Activated naive CD4-positive, alpha-beta T cell (primary cell): ENCODE measurements at regions not wholly inside any gene's neighbourhood (a gene's known extent, or its start where the extent isn't known, plus 50 kb on each side); places are given as distances from the start of the nearest gene placed in this dataset.

Experiments
- DNase-seq, 4 experiments: peaks; one replicate each; lab custom pipeline; 2025; lab: John Stamatoyannopoulos, UW

DNA sequence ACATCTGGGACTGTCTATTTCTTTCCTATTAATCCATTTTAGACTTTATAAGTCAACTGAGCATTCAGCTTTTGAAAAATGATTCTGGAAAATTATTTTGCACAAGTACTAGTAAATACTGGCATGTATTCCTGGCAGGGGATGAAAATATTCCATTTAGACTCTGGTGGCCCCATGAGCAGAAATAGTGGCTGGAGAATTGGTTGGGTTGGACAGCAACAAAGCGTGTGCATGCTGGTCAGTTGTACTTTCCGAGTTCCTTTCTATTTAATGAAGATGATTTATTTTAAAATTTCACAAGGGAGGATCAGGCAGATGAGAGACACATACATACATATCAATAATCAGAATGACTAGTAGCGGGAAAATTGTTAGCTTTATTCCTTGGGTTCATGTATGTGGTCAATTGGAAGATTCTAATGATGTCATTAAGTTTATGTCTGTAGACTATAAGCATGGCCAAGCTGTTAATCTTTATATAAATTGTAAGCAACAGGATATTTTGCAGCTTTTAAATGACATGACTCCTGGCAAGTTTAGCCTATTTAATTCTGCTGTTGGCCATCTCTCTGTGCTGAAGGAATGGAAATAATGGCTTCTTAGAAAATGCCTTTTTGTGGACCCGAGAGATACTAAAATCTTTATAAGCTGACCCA, 541.6 kb downstream of the SLC4A3 start:
- DNase-seq, result no peak

DNA sequence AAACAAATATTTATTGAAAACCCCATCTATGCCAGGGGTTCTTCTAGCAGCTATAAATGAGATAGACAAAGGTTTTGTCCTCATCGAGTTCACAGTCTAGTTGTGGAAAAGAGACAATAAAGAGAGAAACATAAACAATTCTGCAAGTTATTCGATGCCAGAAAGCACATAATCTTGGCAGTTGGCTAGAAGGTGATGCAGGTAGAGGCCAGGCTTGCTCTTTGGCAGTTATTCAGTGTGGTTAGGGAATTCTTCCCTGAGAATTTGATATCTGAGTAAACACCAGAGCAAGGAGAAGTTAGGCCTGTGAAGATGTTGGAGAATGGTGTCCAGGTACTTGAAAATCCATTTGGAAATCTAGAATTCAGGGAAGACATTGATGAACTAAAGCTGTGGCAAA, 547.4 kb downstream of the SLC4A3 start:
- no peak for DNase-seq

DNA sequence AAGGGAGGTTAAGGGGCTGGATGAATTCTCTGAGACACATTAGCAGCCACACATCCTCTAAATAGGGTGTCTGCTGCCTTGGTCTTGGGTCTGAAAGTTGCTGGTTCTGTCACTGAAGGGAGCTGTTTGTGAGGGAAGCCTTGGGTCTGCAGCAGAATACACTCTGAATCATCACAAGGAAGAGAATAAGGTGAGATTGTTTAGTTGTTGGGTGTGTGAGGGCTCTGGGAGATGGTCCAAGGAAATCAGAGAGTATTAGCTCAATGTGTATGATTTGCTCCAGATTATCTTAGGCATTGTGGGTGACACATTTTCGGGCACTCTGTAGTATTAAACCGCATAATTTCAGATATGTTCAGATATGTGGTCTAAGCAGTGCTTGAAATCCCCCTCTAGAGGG, 548.5 kb downstream of the SLC4A3 start:
- no peak for DNase-seq

DNA sequence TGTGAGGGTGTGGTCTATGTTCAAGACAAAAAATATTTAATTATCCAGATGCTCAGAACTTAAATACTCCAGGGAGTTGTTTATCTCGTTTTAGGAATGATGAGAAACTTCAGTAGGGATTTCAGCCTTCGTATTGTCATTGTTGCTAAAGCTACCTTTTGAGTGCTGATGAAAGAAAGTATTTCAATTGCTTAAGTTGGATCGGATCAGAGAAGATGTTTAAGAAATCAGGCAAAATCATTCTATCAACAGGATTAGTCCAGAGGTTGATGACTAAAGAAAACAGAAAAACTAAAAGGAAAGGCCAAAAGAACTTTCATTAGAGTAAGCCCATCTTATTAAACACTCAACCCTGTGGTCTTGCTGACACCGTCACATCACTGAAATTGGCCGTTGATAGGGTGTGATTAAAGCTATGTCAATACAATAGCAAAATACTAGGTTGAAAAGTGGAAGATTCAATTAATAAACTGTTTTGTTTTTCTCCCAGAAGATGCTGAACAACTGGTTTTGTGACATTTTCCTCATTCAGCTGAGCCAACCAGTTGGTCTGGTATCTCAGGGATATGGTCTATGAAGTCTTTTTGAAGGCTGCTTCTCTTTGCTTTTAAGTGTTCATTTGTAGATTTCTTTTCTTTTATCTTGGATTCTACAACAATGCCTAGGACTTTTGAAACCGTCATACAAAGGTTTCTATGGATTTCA, 551.7 kb downstream of the SLC4A3 start:
- no peak for DNase-seq

DNA sequence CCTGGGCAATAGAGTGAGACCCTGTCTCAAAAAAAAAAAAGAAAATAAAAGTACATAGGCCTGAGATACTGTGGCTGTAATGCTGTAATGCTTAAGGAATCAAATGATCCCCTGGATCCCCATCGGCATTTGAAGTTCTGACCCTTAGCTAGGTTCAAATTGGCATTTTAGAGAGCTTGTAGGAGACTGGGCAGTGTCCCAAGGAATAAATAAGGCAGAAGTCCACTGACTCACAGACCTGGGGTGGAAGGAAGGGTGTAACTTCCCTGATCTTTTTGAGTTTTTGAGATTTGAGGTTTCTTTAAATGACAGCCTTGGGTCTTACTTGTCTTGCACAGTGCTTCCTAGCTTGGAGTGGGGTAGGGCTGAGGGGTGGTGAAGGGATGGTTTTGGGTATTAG, 553.7 kb downstream of the SLC4A3 start:
- no peak for DNase-seq

DNA sequence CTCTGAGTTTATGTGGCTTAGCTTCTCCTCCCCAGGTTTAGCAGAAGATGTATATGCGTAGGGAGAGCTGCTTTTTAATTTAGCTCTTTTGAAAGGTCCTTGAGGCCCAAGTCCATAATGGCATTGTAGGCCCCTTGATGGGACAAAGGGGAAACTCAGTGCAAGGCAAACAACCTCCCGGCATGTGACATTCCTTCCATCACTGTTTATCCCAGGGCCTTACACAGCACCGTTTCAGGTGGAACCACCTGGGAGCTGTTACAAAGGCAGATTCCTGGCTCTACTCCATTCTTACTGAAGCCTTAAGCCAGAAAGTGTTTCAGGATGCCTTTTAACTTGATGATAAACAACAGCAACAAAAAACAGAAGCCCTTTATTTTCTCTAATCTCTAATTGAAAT, 555.4 kb downstream of the SLC4A3 start:
- no peak for DNase-seq

DNA sequence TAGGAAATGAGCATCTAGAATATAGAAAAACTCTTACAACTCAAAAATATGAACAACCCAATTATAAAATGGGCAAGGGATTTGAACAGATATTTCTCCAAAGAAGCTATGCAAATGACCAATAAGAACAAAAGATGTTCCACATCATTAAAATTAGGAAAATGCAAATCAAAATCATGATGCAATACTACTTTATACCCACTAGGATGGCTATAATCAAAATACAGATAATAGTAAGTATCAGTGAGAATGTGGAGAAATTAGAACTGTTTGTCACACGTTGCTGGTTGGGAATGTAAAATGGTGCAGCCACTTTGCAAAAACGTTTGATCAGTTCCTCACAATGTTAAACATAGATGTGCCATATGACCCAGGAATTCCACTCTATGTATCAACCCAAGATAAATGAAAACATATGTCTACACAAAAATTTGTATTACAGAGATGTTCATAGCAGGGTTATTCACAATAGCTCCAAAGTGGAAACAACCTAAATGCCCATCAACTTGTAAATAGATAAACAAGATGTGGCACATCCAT, 558.4 kb downstream of the SLC4A3 start:
- DNase-seq, result no peak

DNA sequence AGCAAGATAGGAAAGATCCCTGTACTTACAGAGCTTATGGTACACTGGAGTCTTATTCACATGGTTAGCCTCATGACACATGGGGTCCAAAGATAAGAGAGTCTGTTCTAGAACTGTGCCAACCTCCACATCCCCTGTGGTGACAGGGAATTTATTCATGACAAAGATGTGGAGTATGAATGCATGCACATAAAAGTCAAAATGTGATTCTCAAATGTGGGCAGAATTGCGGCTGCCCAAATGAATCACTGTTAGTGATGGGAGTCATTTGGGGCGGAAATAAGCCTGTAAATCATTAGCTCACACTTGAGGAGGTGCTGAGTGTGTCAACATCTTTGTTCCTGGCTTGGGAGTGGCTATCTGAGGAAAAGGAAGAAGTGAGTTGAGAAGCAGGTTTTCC, 560.6 kb downstream of the SLC4A3 start:
- no peak for DNase-seq

DNA sequence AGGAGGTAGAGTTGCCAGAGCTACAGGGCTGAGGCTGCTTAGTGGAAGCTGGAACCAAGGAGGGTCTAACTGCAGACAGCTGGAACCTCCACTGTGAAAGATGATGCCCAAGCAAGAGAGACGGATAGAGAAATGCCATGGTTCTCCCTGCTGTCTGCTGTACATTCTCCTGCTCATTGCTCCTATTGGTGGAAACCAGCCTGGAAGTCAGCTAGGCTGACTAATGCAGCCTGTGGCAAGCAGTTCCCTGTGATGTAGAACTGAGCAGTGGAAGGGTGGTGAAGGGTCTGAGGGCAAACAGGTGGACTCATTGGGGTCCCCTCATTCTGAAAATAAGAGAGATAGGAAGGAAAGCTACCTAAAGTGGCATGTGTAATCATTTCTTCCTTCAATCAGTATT, 563.6 kb downstream of the SLC4A3 start:
- no peak for DNase-seq

DNA sequence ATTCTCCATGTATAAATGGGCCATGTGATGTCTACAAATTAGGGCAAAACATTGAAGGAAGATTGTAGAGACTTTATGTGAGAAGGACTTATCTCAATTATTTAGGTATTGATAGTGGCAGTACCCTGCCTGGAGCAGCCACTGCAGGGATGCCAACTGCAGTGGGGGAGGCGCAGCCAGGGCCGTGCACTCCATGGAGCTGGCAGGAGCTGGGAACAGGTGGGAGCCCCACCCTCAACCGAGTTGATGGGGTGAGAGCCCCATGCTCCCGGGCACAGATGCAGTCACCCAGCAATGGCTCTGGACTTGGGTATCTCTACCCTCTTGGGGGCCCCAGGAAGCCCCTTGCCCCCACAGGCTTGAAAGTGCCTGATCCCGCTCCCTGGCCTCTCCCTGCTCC, 564.3 kb downstream of the SLC4A3 start:
- no peak for DNase-seq

DNA sequence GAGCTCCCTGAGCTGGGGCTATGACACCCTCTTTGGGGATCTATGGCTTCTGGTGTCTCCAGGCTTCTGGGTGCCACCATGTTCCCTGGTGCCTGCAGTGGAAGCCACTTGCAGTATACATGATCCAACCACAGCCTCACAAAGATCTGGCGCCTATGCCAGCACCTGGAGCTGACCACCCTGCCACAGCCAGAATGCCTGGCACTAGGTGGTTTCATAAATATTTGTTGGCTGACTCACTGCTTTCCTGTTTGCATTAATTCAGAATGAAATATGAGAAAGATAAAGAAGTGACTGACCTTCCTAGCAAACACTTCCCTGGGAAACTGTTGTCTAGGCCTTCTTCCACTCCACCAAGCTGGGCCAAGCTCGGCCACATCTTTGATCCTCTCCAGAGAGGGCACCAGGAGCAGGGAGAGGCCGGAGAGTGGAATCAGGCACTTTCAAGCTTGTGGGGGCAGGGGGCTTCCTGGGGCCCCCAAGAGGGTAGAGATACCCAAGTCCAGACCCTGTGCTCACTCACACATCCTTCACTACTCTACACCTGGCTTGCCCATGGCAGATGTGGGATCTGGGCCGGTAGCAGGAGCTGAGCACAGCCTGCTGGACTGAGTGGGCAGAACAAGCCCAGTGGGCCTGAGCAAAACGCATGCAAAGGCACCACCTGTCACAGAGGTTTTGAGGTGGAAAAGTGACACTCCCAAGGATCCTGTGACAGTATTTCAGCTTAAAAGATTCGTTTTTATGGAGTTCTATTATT, 565.7 kb downstream of the SLC4A3 start:
- no peak for DNase-seq

DNA sequence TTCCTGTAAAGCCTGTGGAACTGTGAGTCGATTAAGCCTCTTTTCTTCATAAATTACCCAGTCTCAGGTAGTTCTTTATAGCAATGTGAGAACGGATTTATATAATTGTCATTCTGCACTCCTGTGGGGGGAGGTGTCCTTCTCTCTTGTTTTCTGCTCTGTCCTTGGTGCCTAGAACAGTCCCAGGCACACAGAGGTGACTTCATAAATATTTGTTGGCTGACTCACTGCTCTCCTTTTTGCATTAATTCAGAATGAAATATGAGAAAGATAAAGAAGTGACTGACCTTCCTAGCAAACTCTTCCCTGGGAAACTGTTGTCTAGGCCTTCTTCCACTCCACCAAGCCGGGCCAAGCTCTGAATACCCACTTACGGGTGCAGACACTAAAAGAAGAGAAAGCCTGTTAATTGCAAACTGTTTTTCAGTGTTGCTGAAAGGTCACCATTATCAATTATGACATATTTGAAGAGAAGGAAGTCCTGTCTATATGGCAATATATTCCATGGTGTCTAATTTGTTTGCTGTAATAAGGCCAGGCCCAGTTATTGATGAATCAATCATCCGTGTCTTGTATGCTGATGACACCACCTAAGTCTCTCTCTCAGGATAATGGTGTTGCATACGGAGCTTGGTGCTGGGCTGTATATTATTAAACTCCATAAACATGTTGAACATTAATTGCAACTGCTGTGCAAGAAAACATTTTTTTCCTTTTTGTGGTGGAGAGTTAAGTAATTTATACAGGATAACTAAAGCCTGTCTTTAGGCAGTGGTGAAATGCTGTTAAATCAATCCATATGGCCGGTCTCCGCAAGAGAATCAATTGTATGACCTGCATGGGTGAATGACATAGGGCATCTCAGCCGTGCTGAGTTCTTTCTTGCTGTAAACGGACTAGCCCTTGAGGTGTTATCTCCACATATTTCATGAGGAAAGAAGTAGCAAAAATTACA, 567.5 kb downstream of the SLC4A3 start:
- no peak for DNase-seq

DNA sequence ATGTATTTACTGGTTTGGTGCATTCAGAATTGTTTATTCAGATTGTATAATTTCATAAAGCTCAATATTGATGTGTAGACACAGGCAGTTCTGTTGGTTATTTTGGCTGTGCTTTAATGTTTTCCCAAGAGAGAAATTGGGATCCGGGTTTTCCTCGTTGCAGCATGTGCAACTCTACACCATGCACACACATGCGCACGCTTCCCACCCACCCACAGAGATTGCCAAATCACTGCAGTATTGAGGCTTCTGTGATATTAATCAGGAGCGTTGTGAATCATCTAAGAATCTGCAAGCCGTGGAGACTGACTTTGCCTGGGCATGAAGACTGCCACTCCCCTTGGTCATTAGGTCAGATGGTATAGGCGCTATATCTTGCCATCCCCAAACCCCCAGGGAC, 571.5 kb downstream of the SLC4A3 start:
- no peak for DNase-seq

DNA sequence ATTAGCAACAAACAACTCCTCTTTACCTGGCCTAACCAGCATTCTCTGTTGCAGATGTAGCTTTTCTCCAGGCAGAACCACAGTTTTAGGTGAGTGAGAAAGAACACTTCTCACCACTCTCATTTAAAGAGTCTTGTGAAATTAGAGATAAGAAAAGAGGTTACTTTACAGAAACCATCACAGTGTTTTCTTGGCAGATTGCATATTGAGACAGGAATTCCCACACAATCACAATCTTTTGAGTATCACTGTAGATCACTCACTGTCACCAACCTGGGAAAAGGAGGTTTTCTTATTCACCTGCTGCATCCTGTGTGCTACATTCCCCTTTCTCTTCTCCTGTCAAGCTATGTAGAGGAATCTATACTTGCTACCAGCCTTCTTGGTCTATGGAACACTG, 574.6 kb downstream of the SLC4A3 start:
- DNase-seq, result no peak

DNA sequence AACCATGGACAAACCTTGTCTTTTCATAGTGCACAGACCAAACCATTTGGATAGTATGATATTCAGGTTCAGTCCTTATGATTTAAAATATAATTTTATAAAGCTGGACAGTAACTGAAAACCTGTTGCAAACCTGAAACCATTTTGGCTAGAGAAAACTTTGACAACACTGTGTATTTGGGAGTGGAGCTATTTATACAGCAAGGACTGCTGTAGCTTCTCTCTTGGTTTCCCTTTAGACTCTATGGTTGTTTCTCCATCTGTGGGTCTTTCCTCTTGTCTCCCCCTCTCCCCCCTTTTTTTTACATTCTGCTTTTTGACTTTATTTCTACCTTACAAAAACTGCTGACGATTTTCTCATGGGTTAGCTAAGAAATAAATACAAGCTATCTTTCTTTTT, 581.7 kb downstream of the SLC4A3 start:
- DNase-seq, result no peak

DNA sequence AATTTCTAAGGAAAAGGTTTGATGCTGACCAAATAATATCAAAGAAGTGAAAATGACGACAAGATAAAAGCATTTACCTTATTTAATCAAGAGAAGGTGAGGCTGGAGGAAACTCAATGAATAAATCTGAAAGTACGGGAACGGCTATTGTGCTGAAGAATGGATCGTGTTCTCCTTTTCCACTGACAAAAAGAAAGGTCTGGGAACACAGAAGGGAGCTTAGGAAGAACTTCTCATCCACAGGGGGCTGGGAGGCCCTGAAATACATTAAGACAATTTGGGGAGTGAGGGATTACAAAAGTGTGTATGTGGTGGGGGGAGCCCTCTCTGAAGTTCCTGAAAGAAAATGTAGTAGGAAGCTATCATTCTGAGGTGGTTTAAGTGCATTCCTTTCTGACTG, 582.3 kb downstream of the SLC4A3 start:
- DNase-seq, result no peak

DNA sequence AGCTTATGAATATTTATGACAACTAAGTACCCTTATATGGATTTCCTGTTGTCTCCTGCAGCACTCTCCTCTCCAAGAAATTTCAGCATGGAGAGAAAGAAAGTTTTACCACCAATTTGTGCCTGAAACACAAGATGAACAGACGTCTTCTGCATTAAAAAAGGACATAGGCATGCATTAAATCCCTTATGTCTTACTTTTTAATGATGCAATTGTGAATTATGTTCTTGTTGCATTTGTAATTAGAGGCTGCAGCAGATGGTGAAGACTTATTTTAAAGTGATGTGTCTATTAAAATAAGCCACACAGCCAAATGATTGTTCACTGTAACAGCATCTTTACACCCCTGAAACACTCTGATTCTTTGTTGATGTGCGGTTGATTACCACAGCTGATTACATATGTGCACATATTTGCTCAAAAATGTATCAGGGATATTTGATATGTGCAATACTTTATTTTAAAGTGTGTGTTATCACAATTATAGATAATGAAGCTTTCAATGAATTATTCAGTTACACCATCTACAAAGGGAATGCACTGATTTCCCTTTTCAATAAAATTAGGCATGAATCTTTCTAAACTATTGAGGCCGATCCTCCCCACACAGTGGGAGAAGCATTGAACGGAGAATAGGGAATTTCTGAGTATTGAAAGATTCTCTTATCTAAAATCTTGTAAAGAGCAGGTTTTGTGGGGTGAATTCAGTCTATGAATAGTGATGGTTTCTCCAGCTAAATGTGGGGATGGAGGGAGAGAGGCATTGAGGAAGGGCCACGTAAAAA, 585.1 kb downstream of the SLC4A3 start:
- DNase-seq, result no peak

DNA sequence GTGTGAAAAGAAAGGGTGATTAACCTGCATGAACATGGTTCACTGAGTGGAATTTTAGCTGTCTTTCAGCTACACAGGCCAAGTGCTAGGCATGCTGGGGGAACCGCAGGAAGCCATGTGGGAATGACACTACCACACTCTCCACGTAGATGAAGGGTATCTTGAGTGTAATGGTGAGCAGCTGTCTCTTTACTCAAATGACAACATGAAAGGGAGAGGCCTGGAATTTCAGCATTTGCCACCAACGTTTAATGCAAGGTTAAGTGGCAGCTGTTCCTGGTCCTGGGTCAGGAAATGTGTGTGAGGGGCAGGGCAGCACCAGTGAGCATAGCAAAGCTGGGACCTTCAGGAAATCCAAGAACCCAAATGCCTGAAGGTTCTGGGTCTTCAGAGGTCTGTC, 588.4 kb downstream of the SLC4A3 start:
- DNase-seq, result no peak

DNA sequence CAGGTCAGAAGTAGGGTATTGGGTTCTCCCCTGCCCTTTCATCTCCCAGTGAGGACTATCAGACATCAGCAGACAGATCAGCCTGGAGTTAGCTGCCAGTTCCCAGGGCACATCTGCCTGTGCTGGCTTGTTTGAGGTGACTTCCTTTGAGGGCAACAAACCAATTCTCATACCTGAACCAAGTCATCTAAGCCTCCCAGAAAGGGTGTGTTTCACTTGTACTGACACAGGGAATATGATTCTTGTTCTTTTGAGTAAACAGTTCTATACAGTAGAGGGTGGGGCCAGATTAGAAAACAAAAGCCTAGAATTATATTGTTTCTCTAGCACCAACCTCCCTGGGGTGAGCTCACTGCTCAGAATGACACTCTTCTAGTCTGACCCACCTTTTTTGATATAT, 591.9 kb downstream of the SLC4A3 start:
- DNase-seq, result no peak

DNA sequence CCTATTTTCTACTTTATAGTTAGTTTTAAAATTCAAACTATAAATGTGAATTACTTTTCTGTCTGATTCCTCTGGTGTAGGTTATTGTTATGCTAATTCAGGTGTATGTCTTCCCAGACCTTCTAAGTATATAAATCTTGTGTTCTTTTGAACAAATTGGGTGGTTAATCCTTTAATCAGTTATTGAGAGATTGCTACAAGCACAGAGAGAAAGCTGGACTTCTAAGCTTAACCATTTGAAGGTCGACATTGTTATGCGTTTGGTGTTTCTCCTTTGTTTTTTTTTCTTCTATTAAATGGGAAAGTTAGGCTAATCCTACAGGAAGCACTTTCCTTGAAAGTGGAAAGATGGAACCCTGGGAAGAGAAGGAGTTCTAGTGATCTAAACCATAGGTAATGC, 592.6 kb downstream of the SLC4A3 start:
- DNase-seq, result no peak

DNA sequence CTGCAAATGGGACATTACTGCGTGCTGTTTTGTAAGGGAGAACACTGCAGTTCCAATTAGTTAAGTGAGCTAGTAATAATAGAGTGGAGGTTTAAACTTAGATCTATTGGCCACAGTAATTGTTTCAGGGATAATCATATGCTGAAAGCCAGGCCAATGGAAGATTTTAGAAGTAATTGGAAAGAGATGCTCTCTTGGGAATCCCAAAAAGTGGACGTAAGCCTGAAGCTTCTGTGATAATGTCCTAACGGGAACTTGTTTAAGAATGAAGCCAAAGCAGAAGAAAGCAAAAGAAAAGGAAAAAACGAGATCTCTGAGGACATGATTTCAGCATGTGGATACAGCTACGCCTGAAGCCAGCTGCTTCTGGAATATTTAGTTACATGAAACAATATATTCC, 594.6 kb downstream of the SLC4A3 start:
- DNase-seq, result no peak
